GM19351 (cell line): ENCODE measurements at regions not wholly inside any gene's neighbourhood (a gene's known extent, or its start where the extent isn't known, plus 50 kb on each side); places are given as distances from the start of the nearest gene placed in this dataset.

ENCODE experiments used
- ATAC-seq: cut with Tn5 transposase; IDR thresholded peaks from one replicate; pipeline ENCODE4 v1.9.1; 2021; ENCODE audit warnings: mild to moderate bottlenecking, moderate library complexity; ENCODE audit not compliant: unreplicated experiment

GRCh38 chr6:164507206-164507940 lies 802.0 kb downstream of the C6orf118 start:
- peak; percentile 72 for ATAC-seq

GRCh38 chr6:164505425-164505824 lies 804.0 kb downstream of the C6orf118 start:
- no peak for ATAC-seq

- ATAC-seq, result no peak
Observed at GRCh38 chr6:164502833-164503232, 806.6 kb downstream of the C6orf118 start.

GRCh38 chr6:164495882-164496495 lies 813.4 kb downstream of the C6orf118 start:
- ATAC-seq, result no peak

GRCh38 chr6:164478426-164478825 lies 831.0 kb downstream of the C6orf118 start:
- no peak for ATAC-seq

- ATAC-seq, result no peak
Observed at GRCh38 chr6:164477790-164478189, 831.6 kb downstream of the C6orf118 start.

GRCh38 chr6:164477101-164477500 lies 832.3 kb downstream of the C6orf118 start:
- no peak for ATAC-seq

- ATAC-seq, result no peak
Observed at GRCh38 chr6:164469276-164469949, 840.0 kb downstream of the C6orf118 start.

- no peak for ATAC-seq
Observed at GRCh38 chr6:164455835-164456234, 853.6 kb downstream of the C6orf118 start.

GRCh38 chr6:164453835-164454234 lies 855.6 kb downstream of the C6orf118 start:
- no peak for ATAC-seq

GRCh38 chr6:164442572-164442971 lies 866.8 kb downstream of the C6orf118 start:
- no peak for ATAC-seq

GRCh38 chr6:164439331-164439730 lies 870.1 kb downstream of the C6orf118 start:
- ATAC-seq, result no peak

GRCh38 chr6:164436976-164437375 lies 872.4 kb downstream of the C6orf118 start:
- no peak for ATAC-seq

- ATAC-seq, result no peak
Observed at GRCh38 chr6:164427728-164428402, 881.5 kb downstream of the C6orf118 start.

- no peak for ATAC-seq
Observed at GRCh38 chr6:164424489-164424888, 884.9 kb downstream of the C6orf118 start.

- no peak for ATAC-seq
Observed at GRCh38 chr6:164419099-164419498, 890.3 kb downstream of the C6orf118 start.

GRCh38 chr6:164418262-164418588 lies 891.2 kb downstream of the C6orf118 start:
- no peak for ATAC-seq

- ATAC-seq, result no peak
Observed at GRCh38 chr6:164417537-164418261, 891.7 kb downstream of the C6orf118 start.

- ATAC-seq, result no peak
Observed at GRCh38 chr6:164415832-164416563, 893.4 kb downstream of the C6orf118 start.

GRCh38 chr6:164414695-164415094 lies 894.7 kb downstream of the C6orf118 start:
- no peak for ATAC-seq
